ENCODE measurements at regions not wholly inside any gene's neighbourhood (a gene's known extent, or its start where the extent isn't known, plus 50 kb on each side); places are given as distances from the start of the nearest gene placed in this dataset.

DNA sequence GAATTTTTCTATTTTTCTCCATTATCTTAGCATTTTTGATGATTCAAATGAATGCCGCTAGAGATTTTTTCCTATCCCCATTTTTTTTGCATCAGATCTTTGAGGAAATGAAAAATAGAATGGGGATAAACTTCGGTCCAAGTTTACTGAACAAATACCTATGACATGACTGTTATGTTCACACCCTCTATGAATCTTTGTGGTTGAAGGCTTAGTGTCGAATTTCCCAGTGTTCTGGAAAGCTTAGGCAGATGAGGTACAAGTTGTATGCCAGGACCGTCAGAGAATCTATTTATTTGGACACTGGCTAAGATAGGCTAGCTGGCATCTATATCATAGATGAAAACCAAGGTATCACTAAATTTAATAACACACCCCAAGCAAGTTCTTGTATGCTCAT is 123.4 kb downstream of the SPCS3 start:
- DNase-seq (ENCODE audit: low read depth, low spot score) = peak; percentile 34

DNA sequence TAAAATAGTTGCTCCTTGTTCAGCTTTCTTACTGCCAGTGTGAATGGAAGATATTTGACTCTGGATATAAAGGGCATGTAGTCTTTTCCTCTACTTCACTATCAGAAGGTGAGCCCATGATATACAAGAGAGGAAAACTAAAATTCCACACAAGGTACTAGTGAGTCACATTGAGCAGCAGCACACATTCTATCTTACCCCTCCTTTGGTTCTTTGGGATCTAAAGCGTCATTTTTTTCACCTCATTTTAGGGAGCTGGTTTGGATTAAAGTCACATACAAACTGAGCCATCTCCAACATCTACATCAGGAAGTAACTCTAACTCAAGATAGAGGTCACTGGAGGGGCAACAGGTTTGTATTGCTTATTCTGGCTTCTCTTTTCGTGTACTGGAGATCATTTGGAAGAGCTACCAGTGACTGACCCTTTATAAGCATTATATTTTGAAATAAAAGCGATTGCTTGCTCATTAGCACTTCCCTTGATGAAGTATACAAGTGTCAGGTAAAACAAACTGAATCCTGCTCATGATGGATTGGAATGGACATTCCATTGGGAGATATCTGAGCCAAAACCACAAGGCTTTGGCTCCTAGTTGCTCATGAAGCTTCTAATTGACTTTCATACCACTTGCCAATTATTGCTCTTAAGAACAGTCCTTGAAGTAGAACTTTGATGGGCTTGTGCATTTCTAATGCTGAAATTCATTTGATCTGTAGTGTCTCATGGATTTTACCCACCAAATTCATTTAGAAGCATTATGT is 124.1 kb downstream of the SPCS3 start:
- DNase-seq (ENCODE audit: low read depth, low spot score) = no peak

GRCh38 chr4:176444741-176445140 is 125.0 kb downstream of the SPCS3 start:
- DNase-seq (ENCODE audit: low read depth, low spot score) = no peak

GRCh38 chr4:176448761-176449160 is 129.0 kb downstream of the SPCS3 start:
- DNase-seq (ENCODE audit: low read depth, low spot score) = no peak

DNA sequence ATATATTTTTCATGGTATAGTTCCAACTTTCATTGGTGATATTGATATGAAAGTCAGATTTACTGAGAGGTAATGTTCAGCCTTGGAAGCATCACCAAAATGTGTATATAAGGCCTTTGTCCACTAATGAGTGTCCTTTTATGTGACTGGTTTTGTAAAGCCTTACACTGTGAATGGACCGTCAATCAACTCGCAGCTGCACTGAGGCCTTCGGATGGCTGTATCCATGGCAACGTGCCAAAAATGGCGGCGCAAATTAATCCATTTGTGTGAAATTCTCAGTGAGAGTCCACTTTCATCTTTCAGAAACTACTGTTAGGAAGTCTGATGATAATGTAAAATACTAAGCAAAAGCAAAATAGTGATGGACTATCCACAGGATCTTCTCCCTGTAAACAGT is 131.7 kb downstream of the SPCS3 start:
- no peak for DNase-seq (ENCODE audit: low read depth, low spot score)

DNA sequence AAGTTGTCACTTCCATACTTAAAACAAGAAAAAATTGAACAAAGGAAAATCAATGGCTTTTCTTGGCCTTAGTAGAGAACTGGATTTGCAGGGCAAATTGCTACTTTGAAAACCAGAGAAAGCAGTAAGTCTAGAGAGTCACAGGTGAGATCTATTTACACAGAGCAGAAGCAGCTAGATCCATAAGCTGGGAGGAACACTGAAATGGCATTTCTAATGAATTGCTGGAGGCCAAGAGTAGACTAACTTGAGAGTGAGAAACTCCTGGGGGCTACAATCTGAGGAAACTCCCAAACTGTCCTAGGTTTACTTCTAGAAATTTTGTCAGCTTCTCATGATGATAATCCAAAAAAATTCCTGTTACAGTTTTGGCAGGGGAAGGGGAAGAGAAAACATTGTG is 133.3 kb downstream of the SPCS3 start:
- no peak for DNase-seq (ENCODE audit: low read depth, low spot score)

GRCh38 chr4:176453658-176454057 is 133.9 kb downstream of the SPCS3 start:
- DNase-seq (ENCODE audit: low read depth, low spot score) = no peak

- DNase-seq (ENCODE audit: low read depth, low spot score) = no peak
These were observed 145.0 kb downstream of the SPCS3 start for GRCh38 chr4:176464748-176465147.

GRCh38 chr4:176467001-176467400 is 147.2 kb downstream of the SPCS3 start:
- DNase-seq (ENCODE audit: low read depth, low spot score) = no peak

DNA sequence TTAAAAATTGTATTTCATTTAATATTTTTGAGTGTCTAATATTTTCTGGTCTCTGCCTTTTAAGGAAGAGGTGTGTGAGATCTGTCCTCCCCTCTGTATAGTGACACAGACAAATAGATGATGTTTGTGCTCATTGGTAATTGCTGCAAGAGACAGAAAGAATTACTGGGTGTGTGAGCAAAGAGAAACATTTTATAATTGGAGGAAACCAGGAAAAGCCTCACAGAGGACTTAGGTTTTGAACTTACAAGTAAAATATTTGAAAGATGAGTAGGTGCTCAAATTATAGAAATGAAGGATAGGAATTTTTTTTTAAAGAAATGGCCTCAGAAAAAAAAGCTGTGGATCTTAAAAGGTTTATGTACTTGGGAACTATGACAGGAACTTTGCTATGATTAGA is 149.8 kb downstream of the SPCS3 start:
- DNase-seq (ENCODE audit: low read depth, low spot score) = no peak

GRCh38 chr4:176470671-176471070 is 150.9 kb downstream of the SPCS3 start:
- DNase-seq (ENCODE audit: low read depth, low spot score) = no peak

GRCh38 chr4:176475067-176475466 is 155.3 kb downstream of the SPCS3 start:
- DNase-seq (ENCODE audit: low read depth, low spot score) = no peak

DNA sequence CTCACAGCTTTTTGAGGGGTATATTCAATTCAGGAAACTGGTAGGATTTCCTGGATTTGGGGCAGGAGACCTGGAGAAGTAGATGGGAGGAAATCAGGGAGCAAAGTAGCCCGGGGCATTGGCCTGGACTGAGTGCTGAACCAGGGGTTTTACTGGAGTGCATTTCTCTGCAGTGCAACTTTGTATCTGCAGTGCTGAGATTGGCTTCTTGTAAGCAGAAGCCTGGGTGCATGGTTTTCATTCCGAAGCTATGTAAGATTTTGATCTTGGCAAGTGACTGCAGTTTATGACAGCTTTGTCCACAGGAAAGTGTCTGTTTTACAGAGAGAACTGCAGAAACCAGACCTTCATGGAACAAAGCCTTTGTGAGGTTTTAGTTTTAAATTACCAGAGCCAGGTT is 158.3 kb downstream of the SPCS3 start:
- no peak for DNase-seq (ENCODE audit: low read depth, low spot score)

DNA sequence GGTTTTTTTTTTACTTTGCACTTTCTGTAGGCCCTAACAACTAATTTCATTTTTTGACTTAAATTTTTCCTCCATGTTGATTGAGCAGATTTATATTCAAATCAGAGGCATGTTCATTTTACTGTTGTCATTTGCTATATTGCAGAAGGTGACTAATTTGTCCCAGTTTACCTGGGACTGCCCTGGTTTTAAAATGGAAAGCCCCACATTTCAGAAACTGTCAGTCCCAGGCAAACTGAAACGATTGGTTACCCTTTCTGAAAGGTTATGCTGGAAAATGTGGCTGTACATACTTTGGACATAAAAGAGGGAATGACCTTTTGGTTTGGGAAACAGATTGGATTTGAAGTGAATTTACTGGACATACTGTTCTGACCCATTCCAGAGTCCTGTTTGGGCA is 160.0 kb downstream of the SPCS3 start:
- DNase-seq (ENCODE audit: low read depth, low spot score) = no peak

- no peak for DNase-seq (ENCODE audit: low read depth, low spot score)
These were observed 163.2 kb downstream of the SPCS3 start for GRCh38 chr4:176482972-176483371.

DNA sequence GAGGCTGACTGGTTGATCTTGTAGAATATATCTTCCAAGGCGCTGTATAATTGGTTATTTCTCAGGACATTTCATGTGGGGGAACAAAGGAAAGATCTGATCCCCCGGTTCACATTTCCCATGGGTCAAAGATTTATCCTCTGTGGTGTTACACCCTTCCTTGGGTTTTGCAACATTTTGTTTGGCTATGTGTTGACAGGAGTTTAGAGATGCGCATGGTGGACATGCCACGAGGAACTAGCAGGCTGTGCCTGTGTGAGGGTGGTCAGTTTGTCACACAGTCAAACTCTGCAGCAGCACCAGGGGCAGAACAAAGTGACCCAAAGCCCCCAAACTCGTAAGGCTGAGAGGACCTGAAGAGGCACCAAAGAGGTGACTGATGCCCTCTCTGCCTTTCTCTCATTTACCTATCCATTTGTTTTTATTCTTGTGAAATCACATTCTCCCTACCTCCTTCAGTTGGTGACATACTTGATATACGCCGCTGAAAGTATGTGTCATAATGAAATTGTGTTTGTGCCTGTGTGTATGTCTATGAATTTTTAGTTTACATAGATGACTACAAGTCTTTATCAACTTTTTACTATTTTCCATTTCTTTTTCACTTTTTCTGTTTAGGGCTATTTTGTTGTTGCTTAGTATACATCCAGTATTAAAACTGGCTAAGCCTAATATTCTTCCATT is 164.7 kb downstream of the SPCS3 start:
- no peak for DNase-seq (ENCODE audit: low read depth, low spot score)

DNA sequence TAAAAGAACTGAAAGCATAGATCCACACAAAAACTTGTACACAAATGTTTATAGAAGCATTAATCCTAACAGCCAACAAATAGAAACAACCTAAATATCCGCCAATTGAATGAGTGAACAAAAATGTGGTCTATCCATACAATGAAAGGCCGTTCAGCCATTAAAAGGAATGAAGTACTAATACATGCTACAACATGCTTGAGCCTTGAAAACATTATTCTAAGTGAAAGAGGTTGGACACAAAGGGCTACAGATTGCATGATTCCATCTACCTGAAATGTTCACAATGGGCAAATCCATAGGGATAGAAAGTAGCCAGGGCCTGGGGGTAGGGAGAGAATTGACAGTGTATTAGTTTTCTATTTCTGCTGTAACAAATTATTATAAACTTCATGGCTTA is 169.2 kb downstream of the SPCS3 start:
- DNase-seq (ENCODE audit: low read depth, low spot score) = no peak

DNA sequence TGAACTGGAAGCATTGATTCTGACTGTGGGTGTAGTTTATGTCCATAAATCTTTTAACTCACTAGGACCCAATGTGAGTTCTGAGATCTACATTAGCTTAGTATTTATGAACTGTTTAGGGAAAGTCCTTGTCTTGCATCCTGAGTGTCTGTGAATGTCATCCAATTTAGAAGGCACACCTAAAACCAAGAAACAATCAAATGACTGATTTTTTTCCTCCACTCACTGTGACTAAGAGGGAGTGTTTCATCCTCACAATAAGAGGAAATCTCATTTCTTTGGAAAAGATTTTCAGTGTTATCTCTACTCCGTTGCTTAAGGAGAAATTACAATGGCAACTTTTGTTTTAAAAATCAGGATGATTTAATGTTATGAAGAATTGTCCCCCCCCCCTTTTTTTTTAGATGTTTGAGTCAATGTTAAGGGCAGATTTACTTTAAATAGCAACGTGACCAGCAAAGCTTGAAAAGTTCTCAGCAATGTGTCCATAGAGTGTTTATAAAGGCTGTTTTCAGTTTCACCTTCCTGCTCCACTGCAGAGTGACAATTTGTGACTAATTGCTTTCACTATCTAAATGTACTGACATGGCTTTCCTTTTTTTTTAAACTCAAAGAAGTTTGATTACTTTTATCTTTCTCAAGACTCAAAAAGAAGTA is 173.0 kb downstream of the SPCS3 start:
- DNase-seq (ENCODE audit: low read depth, low spot score) = no peak

DNA sequence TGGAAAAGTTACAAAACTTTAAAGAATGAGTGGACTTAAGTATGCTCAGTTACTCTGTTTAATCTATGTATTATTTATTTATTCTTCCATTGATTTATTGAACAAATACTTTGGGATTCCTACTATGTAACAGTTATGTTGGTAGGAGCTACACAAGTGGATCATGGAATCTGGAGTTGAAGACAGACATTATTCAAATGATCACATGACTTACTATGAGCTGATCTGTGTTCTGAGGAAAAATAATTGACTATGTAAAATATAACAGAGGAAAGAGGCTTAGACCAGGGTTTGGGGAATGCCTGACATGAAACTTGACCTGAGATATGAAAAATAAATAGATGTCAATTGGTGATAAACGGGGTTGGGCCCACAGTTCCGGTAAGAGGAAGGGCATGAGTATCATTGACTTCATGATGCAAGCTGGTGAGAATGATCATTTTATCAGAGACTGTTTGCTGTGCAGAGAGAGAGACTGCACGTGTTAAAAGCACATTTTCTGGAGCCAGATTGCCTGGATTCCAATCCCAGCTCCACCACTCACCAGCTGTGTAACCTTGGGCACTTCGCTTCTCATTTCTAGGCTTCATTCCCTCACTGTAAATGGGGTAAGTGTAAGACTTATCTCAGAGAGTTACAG is 179.0 kb downstream of the SPCS3 start:
- DNase-seq (ENCODE audit: low read depth, low spot score) = no peak

DNA sequence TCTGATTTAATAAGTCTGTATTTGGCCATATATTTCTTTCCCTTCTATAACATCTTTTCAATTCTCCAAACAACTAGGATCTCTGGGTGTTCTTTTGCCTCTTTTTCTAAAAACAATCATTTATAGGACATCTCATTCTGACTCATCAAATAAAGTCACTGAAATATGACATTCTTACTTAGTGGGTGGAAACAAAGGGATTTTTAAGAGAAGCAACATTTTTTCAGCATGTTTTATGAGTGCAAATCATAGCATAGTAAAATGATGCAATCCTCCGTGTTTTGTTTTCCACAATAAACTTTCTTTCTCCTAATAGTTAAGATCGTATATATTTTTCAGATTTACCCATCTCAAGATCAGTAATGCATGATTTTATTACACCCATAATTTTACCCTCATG is 179.8 kb downstream of the SPCS3 start:
- DNase-seq (ENCODE audit: low read depth, low spot score) = no peak

GRCh38 chr4:176500894-176501293 is 181.1 kb downstream of the SPCS3 start:
- DNase-seq (ENCODE audit: low read depth, low spot score) = no peak

DNA sequence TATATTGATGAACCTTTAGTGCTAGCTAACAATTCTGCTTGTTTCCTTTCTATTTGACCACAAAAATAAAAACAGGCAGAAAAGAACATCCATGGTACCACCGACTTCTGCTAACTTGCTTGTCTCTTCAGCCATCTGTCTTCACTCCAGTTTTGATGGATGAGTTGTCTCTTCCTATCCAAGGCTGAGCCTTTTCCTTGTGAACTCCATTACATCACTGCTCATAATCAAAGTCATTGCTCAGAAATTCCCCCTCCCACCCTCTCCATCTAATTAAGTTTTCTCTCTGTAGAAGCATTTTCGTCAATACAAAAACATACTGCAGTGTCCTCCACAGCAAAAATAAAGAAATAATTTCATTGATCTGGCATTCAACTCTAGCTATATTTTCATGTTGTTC is 184.4 kb downstream of the SPCS3 start:
- no peak for DNase-seq (ENCODE audit: low read depth, low spot score)
